CD14-positive monocyte (primary cell): ENCODE measurements at regions not wholly inside any gene's neighbourhood (a gene's known extent, or its start where the extent isn't known, plus 50 kb on each side); places are given as distances from the start of the nearest gene placed in this dataset.

Source experiments
- DNase-seq, 3 donors: peaks; one replicate each; pipeline ENCODE4 v3.0.0-alpha.2; 2011 to 2022
- H2AFZ ChIP-seq: 2 replicates; pipeline ENCODE4 v1.6.0; 2012; ENCODE audit warnings: mild to moderate bottlenecking, low read depth, low read length, inconsistent platforms; ENCODE audit not compliant: insufficient read depth, poor library complexity, severe bottlenecking
- H3K27ac ChIP-seq, 2 donors: 1 replicate in 1 of 2; 2 replicates in 1 of 2; pipeline ENCODE4 v1.5.1; 2012 to 2013; ENCODE audit warnings: low read length in 2 of 2, control low read depth in 1 of 2, inconsistent platforms in 1 of 2, low read depth in 1 of 2, mild to moderate bottlenecking in 1 of 2
- H3K27me3 ChIP-seq, 2 donors: one replicate each; pipeline versions ENCODE4 v1.6.0 to v1.6.1; 2011 to 2013; ENCODE audit warnings: low read length in 2 of 2; ENCODE audit not compliant: control insufficient read depth in 2 of 2, insufficient read depth in 2 of 2
- H3K36me3 ChIP-seq, 2 donors: replicated peaks in 1 of 2; 1 replicate in 1 of 2; 2 replicates in 1 of 2; pipeline versions ENCODE4 v1.5.1 to v1.6.1; 2012 to 2013; ENCODE audit warnings: low read length in 2 of 2, control low read depth in 1 of 2, inconsistent platforms in 1 of 2, mild to moderate bottlenecking in 1 of 2; ENCODE audit not compliant: insufficient read depth in 2 of 2, control insufficient read depth in 1 of 2
- H3K4me1 ChIP-seq, 2 donors: 1 replicate in 1 of 2; 2 replicates in 1 of 2; pipeline versions ENCODE4 v1.5.1 to v1.6.1; 2012 to 2013; ENCODE audit warnings: low read length in 2 of 2, control low read depth in 1 of 2, inconsistent platforms in 1 of 2, mild to moderate bottlenecking in 1 of 2, moderate library complexity in 1 of 2; ENCODE audit not compliant: insufficient read depth in 2 of 2, control insufficient read depth in 1 of 2
- H3K4me2 ChIP-seq: replicated peaks from 2 replicates; pipeline ENCODE3; 2012; ENCODE audit warnings: low read length, moderate library complexity, mild to moderate bottlenecking; ENCODE audit not compliant: poor library complexity, severe bottlenecking; ENCODE audit errors: extremely low read depth
- H3K4me3 ChIP-seq, 3 experiments: fragments of 200-600 bp in 1 of 3; sonication (generic) in 1 of 3; replicated peaks in 1 of 3; 1 replicate in 2 of 3; 2 replicates in 1 of 3; pipeline ENCODE4 v1.5.1; 2011 to 2013; ENCODE audit warnings: low read length in 3 of 3, mild to moderate bottlenecking in 3 of 3, control low read depth in 2 of 3, low read depth in 2 of 3, inconsistent platforms in 1 of 3, moderate library complexity in 1 of 3
- H3K79me2 ChIP-seq: 2 replicates; pipeline ENCODE4 v1.6.0; 2012; ENCODE audit warnings: mild to moderate bottlenecking, control low read depth, inconsistent platforms, low read length, moderate library complexity; ENCODE audit not compliant: insufficient read depth
- H3K9ac ChIP-seq: 2 replicates; pipeline ENCODE4 v1.6.0; 2017; ENCODE audit warnings: low read length, mild to moderate bottlenecking; ENCODE audit not compliant: insufficient read depth, poor library complexity, severe bottlenecking
- H3K9me3 ChIP-seq, 2 donors: replicated peaks in 1 of 2; 1 replicate in 1 of 2; 2 replicates in 1 of 2; pipeline versions ENCODE4 v1.5.1 to v1.6.1; 2012 to 2013; ENCODE audit warnings: low read length in 2 of 2, control low read depth in 1 of 2; ENCODE audit not compliant: control insufficient read depth in 1 of 2, insufficient read depth in 1 of 2
- H4K20me1 ChIP-seq: 2 replicates; pipeline ENCODE4 v1.6.0; 2012; ENCODE audit warnings: mild to moderate bottlenecking, low read length, control low read depth, moderate library complexity; ENCODE audit not compliant: insufficient read depth
- H3K27ac Mint-ChIP-seq, 7 donors: one replicate each; pipeline ENCODE4 v1.8.0; 2020; ENCODE audit warnings: mild to moderate bottlenecking in 7 of 7, mixed read lengths in 7 of 7, moderate library complexity in 6 of 7, inconsistent platforms in 2 of 7
- H3K27me3 Mint-ChIP-seq, 3 donors: one replicate each; pipeline ENCODE4 v1.8.0; 2021 to 2022; ENCODE audit warnings: low read depth in 3 of 3, mild to moderate bottlenecking in 3 of 3, mixed read lengths in 3 of 3, moderate library complexity in 3 of 3, inconsistent platforms in 1 of 3
- H3K36me3 Mint-ChIP-seq, 2 donors: one replicate each; pipeline ENCODE4 v1.8.0; 2020; ENCODE audit warnings: mixed read lengths in 2 of 2, inconsistent platforms in 1 of 2, mild to moderate bottlenecking in 1 of 2
- H3K4me1 Mint-ChIP-seq: one replicate; pipeline ENCODE4 v1.8.0; 2020; ENCODE audit warnings: mild to moderate bottlenecking, mixed read lengths
- H3K4me3 Mint-ChIP-seq, 2 donors: one replicate each; pipeline ENCODE4 v1.8.0; 2020; ENCODE audit warnings: mild to moderate bottlenecking in 2 of 2, mixed read lengths in 2 of 2, moderate library complexity in 1 of 2
- H3K9me3 Mint-ChIP-seq, 7 donors: one replicate each; pipeline ENCODE4 v1.8.0; 2020 to 2022; ENCODE audit warnings: mixed read lengths in 7 of 7, mild to moderate bottlenecking in 6 of 7, moderate library complexity in 6 of 7, inconsistent platforms in 2 of 7
- WGBS: methylation state at CpG from one replicate; pipeline ENCODE4 v1.1.5; 2013; ENCODE audit warnings: missing lambda C conversion rate; ENCODE audit not compliant: insufficient coverage; 5-methylcytosine and 5-hydroxymethylcytosine counted together
- intact Hi-C, 2 donors: fragments of 100-400 bp; cut with micrococcal nuclease; formaldehyde crosslinking; loops; one replicate each; pipeline versions ENCODE4 v1.15.0 to v1.15.1; 2023
- TF ChIP-seq, protein P1 (sequence below): fragments of 200-600 bp; IDR thresholded peaks from one replicate; pipeline ENCODE4 v1.8.0; 2022; ENCODE audit warnings: antibody characterized with exemption, mild to moderate bottlenecking

GRCh38 chr18:1435487-1435886, 530.8 kb downstream of the ADCYAP1 start:
- 94% methylated on average over 2 of the region's 2 CpGs for WGBS
- no peak overlapping the region for H3K27ac Mint-ChIP-seq
- no peaks in the 10 kb centered on the region for H3K27me3 Mint-ChIP-seq
- no peaks in the 10 kb centered on the region for H4K20me1 ChIP-seq
- no peak overlapping the region for H3K4me2 ChIP-seq
- H3K27ac ChIP-seq, result no peak overlapping the region
- H3K4me1 ChIP-seq, result no peaks in the 10 kb centered on the region
- DNase-seq, result no peak
- TF ChIP-seq, protein P1, sequence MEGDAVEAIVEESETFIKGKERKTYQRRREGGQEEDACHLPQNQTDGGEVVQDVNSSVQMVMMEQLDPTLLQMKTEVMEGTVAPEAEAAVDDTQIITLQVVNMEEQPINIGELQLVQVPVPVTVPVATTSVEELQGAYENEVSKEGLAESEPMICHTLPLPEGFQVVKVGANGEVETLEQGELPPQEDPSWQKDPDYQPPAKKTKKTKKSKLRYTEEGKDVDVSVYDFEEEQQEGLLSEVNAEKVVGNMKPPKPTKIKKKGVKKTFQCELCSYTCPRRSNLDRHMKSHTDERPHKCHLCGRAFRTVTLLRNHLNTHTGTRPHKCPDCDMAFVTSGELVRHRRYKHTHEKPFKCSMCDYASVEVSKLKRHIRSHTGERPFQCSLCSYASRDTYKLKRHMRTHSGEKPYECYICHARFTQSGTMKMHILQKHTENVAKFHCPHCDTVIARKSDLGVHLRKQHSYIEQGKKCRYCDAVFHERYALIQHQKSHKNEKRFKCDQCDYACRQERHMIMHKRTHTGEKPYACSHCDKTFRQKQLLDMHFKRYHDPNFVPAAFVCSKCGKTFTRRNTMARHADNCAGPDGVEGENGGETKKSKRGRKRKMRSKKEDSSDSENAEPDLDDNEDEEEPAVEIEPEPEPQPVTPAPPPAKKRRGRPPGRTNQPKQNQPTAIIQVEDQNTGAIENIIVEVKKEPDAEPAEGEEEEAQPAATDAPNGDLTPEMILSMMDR, result no peak
- H2AFZ ChIP-seq, result no peak overlapping the region
- no peaks in the 10 kb centered on the region for H3K79me2 ChIP-seq
- H3K36me3 ChIP-seq, result no peaks in the 10 kb centered on the region
- H3K4me3 Mint-ChIP-seq, result no peak overlapping the region
- no peaks in the 10 kb centered on the region for H3K27me3 ChIP-seq
- peaks cover 0 to 11% (median 2%) of the 10 kb centered on the region in 7 donors for H3K9me3 Mint-ChIP-seq
- no peaks in the 10 kb centered on the region for H3K36me3 Mint-ChIP-seq
- no peak overlapping the region for H3K9ac ChIP-seq
- H3K4me1 Mint-ChIP-seq, result no peaks in the 10 kb centered on the region
- H3K4me3 ChIP-seq, result no peak overlapping the region
- H3K9me3 ChIP-seq, result no peaks in the 10 kb centered on the region
- intact Hi-C loops, result no loop called here

DNA sequence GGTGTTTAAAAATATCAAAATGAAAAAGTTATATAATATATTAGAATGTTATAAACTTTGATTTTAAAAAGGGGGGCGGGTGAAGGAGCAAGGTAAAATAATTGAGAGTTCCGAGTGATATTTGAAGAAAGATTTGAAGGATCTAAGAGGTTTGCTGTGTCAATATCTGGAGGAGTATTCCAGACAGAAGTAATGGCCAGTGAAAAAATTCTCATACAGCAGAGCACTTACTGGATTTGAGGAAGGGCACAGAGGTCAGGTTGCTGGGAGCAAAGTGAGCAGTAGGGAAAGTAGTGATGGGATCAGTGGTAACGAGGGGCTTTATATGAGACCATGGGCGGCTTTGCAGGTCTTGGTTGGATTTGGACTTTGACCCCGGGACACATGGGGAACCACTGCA, 531.5 kb downstream of the ADCYAP1 start:
- intact Hi-C loops, result no loop called here
- Histone ChIP-seq H4K20me1 (no peaks in the 10 kb centered on the region), H2AFZ (no peak overlapping the region), H3K9ac (no peak overlapping the region), H3K36me3 (no peaks in the 10 kb centered on the region), H3K4me3 (no peak overlapping the region), H3K27ac (no peak overlapping the region), H3K9me3 (no peaks in the 10 kb centered on the region), H3K4me1 (no peaks in the 10 kb centered on the region), H3K4me2 (no peak overlapping the region), H3K79me2 (no peaks in the 10 kb centered on the region), H3K27me3 (no peaks in the 10 kb centered on the region)
- H3K4me1 Mint-ChIP-seq, result no peaks in the 10 kb centered on the region
- 96% methylated on average over 3 of the region's 5 CpGs for WGBS
- H3K27ac Mint-ChIP-seq, result no peak overlapping the region
- H3K36me3 Mint-ChIP-seq, result no peaks in the 10 kb centered on the region
- no peak for DNase-seq
- peaks cover 0 to 13% (median 2%) of the 10 kb centered on the region in 7 donors for H3K9me3 Mint-ChIP-seq
- TF ChIP-seq, protein P1, result no peak
- no peaks in the 10 kb centered on the region for H3K27me3 Mint-ChIP-seq
- no peak overlapping the region for H3K4me3 Mint-ChIP-seq
